ENCODE measurements at regions not wholly inside any gene's neighbourhood (a gene's known extent, or its start where the extent isn't known, plus 50 kb on each side); places are given as distances from the start of the nearest gene placed in this dataset.

- H3K4me3 ChIP-seq (ENCODE audit: low read depth, poor library complexity, severe bottlenecking), result no peak overlapping the region
- no peak for DNase-seq (ENCODE audit: low spot score in 2 of 2)
- WGBS, 2 donors, result 78 to 86% methylated on average over 10 of the region's 10 CpGs
- intact Hi-C loops (cut with DNase I; ENCODE audit: low total_unique reads), result no loop called here
- no peak for TF ChIP-seq CTCF (IDR thresholded peaks at IDR 0.05)
- no peak for TF ChIP-seq POLR2A (IDR thresholded peaks at IDR 0.05)
Measured at GRCh38 chr6:168789699-168790098, 348.7 kb downstream of the SMOC2 start.

GRCh38 chr6:168785720-168786511, 344.9 kb downstream of the SMOC2 start:
- 55 to 62% methylated on average over 10 of the region's 10 CpGs for WGBS, 2 donors
- no peak for DNase-seq (ENCODE audit: low spot score in 2 of 2)
- intact Hi-C loops (cut with DNase I; ENCODE audit: low total_unique reads), result no loop called here
- H3K4me3 ChIP-seq (ENCODE audit: low read depth, poor library complexity, severe bottlenecking), result no peak overlapping the region
- TF ChIP-seq CTCF (IDR thresholded peaks at IDR 0.05) (no peak), POLR2A (IDR thresholded peaks at IDR 0.05) (no peak)

GRCh38 chr6:168784426-168784825, 343.4 kb downstream of the SMOC2 start:
- 53 to 62% methylated on average over 14 of the region's 14 CpGs for WGBS, 2 donors
- no peak for DNase-seq (ENCODE audit: low spot score in 2 of 2)
- TF ChIP-seq CTCF (IDR thresholded peaks at IDR 0.05), result no peak
- TF ChIP-seq POLR2A (IDR thresholded peaks at IDR 0.05), result no peak
- intact Hi-C loops (cut with DNase I; ENCODE audit: low total_unique reads), result loop anchor here (5.0 kb wide), 1 partner anchor 1728 kb away; no protein-coding TSS in a partner anchor
- H3K4me3 ChIP-seq (ENCODE audit: low read depth, poor library complexity, severe bottlenecking), result no peak overlapping the region

GRCh38 chr6:168783720-168784119, 342.7 kb downstream of the SMOC2 start:
- H3K4me3 ChIP-seq (ENCODE audit: low read depth, poor library complexity, severe bottlenecking), result no peak overlapping the region
- DNase-seq (ENCODE audit: low spot score in 2 of 2), result no peak
- TF ChIP-seq POLR2A (IDR thresholded peaks at IDR 0.05) (no peak), CTCF (IDR thresholded peaks at IDR 0.05) (no peak)
- 63 to 70% methylated on average over 11 of the region's 11 CpGs for WGBS, 2 donors
- intact Hi-C loops (cut with DNase I; ENCODE audit: low total_unique reads), result loop anchor here (5.0 kb wide), 1 partner anchor 1729 kb away; no protein-coding TSS in a partner anchor

- TF ChIP-seq POLR2A (IDR thresholded peaks at IDR 0.05) (no peak), CTCF (IDR thresholded peaks at IDR 0.05) (no peak)
- 56 to 77% methylated on average over 18 of the region's 18 CpGs for WGBS, 2 donors
- DNase-seq (ENCODE audit: low spot score in 2 of 2), result no peak
- intact Hi-C loops (cut with DNase I; ENCODE audit: low total_unique reads), result loop anchor here (5.0 kb wide), 1 partner anchor 1730 kb away; no protein-coding TSS in a partner anchor
- H3K4me3 ChIP-seq (ENCODE audit: low read depth, poor library complexity, severe bottlenecking), result no peak overlapping the region
Measured at GRCh38 chr6:168782187-168782751, 341.3 kb downstream of the SMOC2 start.
